Keratinocyte (primary cell): ENCODE measurements at regions not wholly inside any gene's neighbourhood (a gene's known extent, or its start where the extent isn't known, plus 50 kb on each side); places are given as distances from the start of the nearest gene placed in this dataset.

Experiments used
- DNase-seq: peaks from one replicate; pipeline ENCODE4 v3.0.0-alpha.2; 2011; ENCODE audit warnings: low read depth, missing footprints, low spot score
- FAIRE-seq: peaks from 2 replicates; lab custom pipeline; 2011; peaks lifted over from hg19 to GRCh38; lab: Jason Lieb, UNC
- H2AFZ ChIP-seq: 2 replicates; pipeline ENCODE4 v1.6.0; 2012; ENCODE audit warnings: low read length, control low read depth, inconsistent platforms; ENCODE audit not compliant: control insufficient read depth
- H3K27ac ChIP-seq: 2 replicates; pipeline ENCODE4 v1.5.1; 2011; ENCODE audit warnings: low read length; ENCODE audit not compliant: control insufficient read depth, insufficient read depth
- H3K27me3 ChIP-seq: 3 replicates; pipeline ENCODE4 v1.6.0; 2011; ENCODE audit warnings: low read length; ENCODE audit not compliant: control insufficient read depth, insufficient read depth; ENCODE audit errors: extremely low read depth
- H3K36me3 ChIP-seq, 2 experiments: 2 replicates in 1 of 2; 3 replicates in 1 of 2; pipeline ENCODE4 v1.5.1; 2011; ENCODE audit warnings: low read length in 2 of 2, mild to moderate bottlenecking in 1 of 2; ENCODE audit not compliant: control insufficient read depth in 2 of 2, insufficient read depth in 2 of 2; ENCODE audit errors: extremely low read depth in 1 of 2
- H3K4me1 ChIP-seq: 3 replicates; pipeline ENCODE4 v1.5.1; 2011; ENCODE audit warnings: low read length; ENCODE audit not compliant: control insufficient read depth, insufficient read depth; ENCODE audit errors: extremely low read depth
- H3K4me2 ChIP-seq: 3 replicates; pipeline ENCODE4 v1.6.0; 2011; ENCODE audit warnings: low read depth, low read length; ENCODE audit not compliant: control insufficient read depth, insufficient read depth; ENCODE audit errors: extremely low read depth
- H3K4me3 ChIP-seq, 3 experiments: fragments of 200-600 bp in 1 of 3; sonication (generic) in 1 of 3; 2 replicates in 2 of 3; 3 replicates in 1 of 3; pipeline ENCODE4 v1.5.1; 2011 to 2016; ENCODE audit warnings: low read length in 3 of 3, mild to moderate bottlenecking in 3 of 3, control low read depth in 2 of 3, inconsistent platforms in 1 of 3, low read depth in 1 of 3, mixed read lengths in 1 of 3, mixed run types in 1 of 3, moderate library complexity in 1 of 3; ENCODE audit not compliant: control insufficient read depth in 2 of 3, insufficient read depth in 2 of 3; ENCODE audit errors: extremely low read depth in 1 of 3
- H3K79me2 ChIP-seq: 2 replicates; pipeline ENCODE4 v1.6.0; 2012; ENCODE audit warnings: low read length; ENCODE audit not compliant: control insufficient read depth, insufficient read depth
- H3K9ac ChIP-seq: 3 replicates; pipeline ENCODE4 v1.6.0; 2011; ENCODE audit warnings: low read length; ENCODE audit not compliant: control insufficient read depth, insufficient read depth; ENCODE audit errors: extremely low read depth
- H3K9me1 ChIP-seq: 3 replicates; pipeline ENCODE4 v1.6.0; 2011; ENCODE audit warnings: low read length; ENCODE audit not compliant: control insufficient read depth, insufficient read depth; ENCODE audit errors: extremely low read depth
- H3K9me3 ChIP-seq: 2 replicates; pipeline ENCODE4 v1.5.1; 2012; ENCODE audit warnings: low read depth, low read length; ENCODE audit not compliant: control insufficient read depth
- H4K20me1 ChIP-seq: 3 replicates; pipeline ENCODE4 v1.6.0; 2011; ENCODE audit warnings: low read length; ENCODE audit not compliant: control insufficient read depth, insufficient read depth; ENCODE audit errors: extremely low read depth
- EZH2 ChIP-seq: IDR thresholded peaks from one replicate; pipeline ENCODE4 v1.6.1; 2012; ENCODE audit warnings: inconsistent platforms, mild to moderate bottlenecking, low read length, moderate library complexity
- dilution Hi-C: fragments of 300-500 bp; cut with MboI; formaldehyde crosslinking; loops from one replicate; pipeline ENCODE4 v1.7.0; 2020; ENCODE audit warnings: low sequenced_read_pairs; ENCODE audit not compliant: extremely low pct_ligation_motif_present
- TF ChIP-seq, protein P1 (sequence below), 3 experiments: IDR thresholded peaks in 1 of 3; conservative IDR thresholded peaks in 1 of 3; optimal IDR thresholded peaks in 1 of 3; 2 replicates in 2 of 3; 3 replicates in 1 of 3; pipeline versions ENCODE3 to v1.5.1; 2011; ENCODE audit warnings: low read length in 3 of 3, mild to moderate bottlenecking in 3 of 3, moderate library complexity in 2 of 3, control low read depth in 1 of 3, inconsistent platforms in 1 of 3; ENCODE audit not compliant: insufficient read depth in 2 of 3; ENCODE audit errors: extremely low read depth in 1 of 3

DNA sequence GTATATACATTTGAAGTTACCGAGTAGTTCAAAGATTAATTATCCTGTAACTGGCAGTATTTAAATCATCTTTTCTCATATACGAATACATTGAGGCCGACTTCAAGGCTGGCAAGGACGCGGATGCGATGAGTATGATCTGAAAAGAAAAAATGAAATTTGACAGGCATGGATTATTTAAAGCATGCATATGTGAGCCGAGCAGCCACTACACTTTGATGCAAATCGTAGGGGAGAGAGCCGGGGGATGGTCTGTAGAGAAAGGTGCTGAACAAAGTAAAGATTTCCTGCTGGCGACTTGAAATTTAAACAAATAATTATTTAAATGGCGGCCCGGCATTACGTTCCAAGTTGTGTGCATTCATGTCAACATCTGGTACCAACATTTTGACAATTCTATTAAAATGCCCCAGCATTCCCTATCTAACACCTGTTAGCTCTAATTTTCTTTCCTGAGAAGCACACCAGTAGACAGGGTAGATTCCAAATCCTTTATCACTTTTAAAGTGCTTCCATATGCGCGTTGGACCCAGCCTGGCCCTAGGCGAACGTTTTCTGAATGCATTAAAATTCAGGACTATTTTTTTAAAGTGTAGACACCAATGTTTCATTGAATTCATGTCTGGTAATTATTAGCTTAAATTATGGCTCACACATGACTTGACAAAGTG lies 188.7 kb downstream of the EMX2 start:
- Histone ChIP-seq H3K9me3 (no peaks in the 10 kb centered on the region), H3K27me3 (peaks cover 30% of the 10 kb centered on the region), H3K27ac (no peak overlapping the region), H3K9me1 (no peaks in the 10 kb centered on the region), H2AFZ (no peak overlapping the region), H3K9ac (no peak overlapping the region), H3K4me3 (no peak overlapping the region), H4K20me1 (no peaks in the 10 kb centered on the region), H3K36me3 (no peaks in the 10 kb centered on the region), H3K79me2 (no peaks in the 10 kb centered on the region), H3K4me2 (no peak overlapping the region), H3K4me1 (no peaks in the 10 kb centered on the region)
- dilution Hi-C loops: no loop called here
- DNase-seq (no peak), FAIRE-seq (no peak)
- TF ChIP-seq, protein P1, sequence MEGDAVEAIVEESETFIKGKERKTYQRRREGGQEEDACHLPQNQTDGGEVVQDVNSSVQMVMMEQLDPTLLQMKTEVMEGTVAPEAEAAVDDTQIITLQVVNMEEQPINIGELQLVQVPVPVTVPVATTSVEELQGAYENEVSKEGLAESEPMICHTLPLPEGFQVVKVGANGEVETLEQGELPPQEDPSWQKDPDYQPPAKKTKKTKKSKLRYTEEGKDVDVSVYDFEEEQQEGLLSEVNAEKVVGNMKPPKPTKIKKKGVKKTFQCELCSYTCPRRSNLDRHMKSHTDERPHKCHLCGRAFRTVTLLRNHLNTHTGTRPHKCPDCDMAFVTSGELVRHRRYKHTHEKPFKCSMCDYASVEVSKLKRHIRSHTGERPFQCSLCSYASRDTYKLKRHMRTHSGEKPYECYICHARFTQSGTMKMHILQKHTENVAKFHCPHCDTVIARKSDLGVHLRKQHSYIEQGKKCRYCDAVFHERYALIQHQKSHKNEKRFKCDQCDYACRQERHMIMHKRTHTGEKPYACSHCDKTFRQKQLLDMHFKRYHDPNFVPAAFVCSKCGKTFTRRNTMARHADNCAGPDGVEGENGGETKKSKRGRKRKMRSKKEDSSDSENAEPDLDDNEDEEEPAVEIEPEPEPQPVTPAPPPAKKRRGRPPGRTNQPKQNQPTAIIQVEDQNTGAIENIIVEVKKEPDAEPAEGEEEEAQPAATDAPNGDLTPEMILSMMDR (optimal IDR thresholded peaks at IDR 0.05 in 1 of 3, IDR thresholded peaks at IDR 0.05 in 1 of 3, conservative IDR thresholded peaks at IDR 0.05 in 1 of 3; ENCODE audit: extremely low read depth in 1 of 3, insufficient read depth in 2 of 3, low read length in 3 of 3): no peak
- TF ChIP-seq EZH2: no peak

DNA sequence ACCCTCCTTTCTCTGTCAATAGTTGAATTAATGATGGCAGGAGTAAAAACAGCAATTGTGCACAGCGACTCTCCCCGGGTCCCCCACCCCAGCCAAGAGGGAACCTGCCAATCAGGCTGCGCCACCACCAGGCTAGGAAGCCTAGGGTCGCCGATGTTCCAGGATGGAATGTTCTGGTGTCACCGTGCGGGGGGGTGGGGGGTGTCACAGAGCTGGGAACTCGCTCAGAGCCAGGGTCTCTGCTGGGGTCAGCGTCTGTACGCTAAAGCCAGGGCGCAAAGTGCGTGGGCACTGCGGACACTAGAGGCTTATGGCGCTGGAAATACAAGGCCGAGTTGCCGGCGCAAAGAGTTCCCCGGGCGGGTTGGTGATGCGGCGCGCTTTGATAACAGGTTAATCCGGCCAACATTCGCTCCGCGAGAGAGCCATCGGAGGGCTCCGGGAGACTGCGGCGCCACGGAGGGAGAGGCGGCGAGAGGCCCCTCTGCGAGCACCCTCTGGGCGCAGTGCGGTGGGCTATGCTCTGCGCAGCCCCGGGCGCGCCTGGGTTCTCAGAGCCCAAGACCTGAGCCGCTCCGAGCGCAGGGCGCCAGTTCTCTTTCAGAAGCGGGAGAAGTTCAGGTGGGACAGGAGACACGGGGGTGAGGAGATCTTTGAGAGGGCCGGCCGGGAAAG lies 192.3 kb downstream of the EMX2 start:
- dilution Hi-C loops: no loop called here
- peaks cover 20% of the 10 kb centered on the region for H3K27me3 ChIP-seq

More for the DNA sequence above, 192.3 kb downstream of the EMX2 start:
- no peaks in the 10 kb centered on the region for H4K20me1 ChIP-seq
- H3K79me2 ChIP-seq: no peaks in the 10 kb centered on the region
- FAIRE-seq (no peak), DNase-seq (no peak)
- no peaks in the 10 kb centered on the region for H3K36me3 ChIP-seq
- H3K9ac ChIP-seq: no peak overlapping the region
- H3K27ac ChIP-seq: no peak overlapping the region
- no peaks in the 10 kb centered on the region for H3K4me1 ChIP-seq
- no peaks in the 10 kb centered on the region for H3K9me1 ChIP-seq
- H3K4me3 ChIP-seq: no peak overlapping the region
- no peaks in the 10 kb centered on the region for H3K9me3 ChIP-seq
- H3K4me2 ChIP-seq: no peak overlapping the region
- TF ChIP-seq, protein P1 (optimal IDR thresholded peaks at IDR 0.05 in 1 of 3, IDR thresholded peaks at IDR 0.05 in 1 of 3, conservative IDR thresholded peaks at IDR 0.05 in 1 of 3; ENCODE audit: extremely low read depth in 1 of 3, insufficient read depth in 2 of 3, low read length in 3 of 3): no peak
- TF ChIP-seq EZH2: no peak
- no peak overlapping the region for H2AFZ ChIP-seq
